HG03108 (cell line): ENCODE measurements at regions not wholly inside any gene's neighbourhood (a gene's known extent, or its start where the extent isn't known, plus 50 kb on each side); places are given as distances from the start of the nearest gene placed in this dataset.
"Not testable (repeated sequence)": the region's sequence is repeated elsewhere in the genome, so short reads cannot be mapped to it uniquely, and the experiment has no call there.

Experiments used
- ATAC-seq: cut with Tn5 transposase; IDR thresholded peaks from one replicate; pipeline ENCODE4 v1.9.1; 2021; ENCODE audit warnings: moderate library complexity; ENCODE audit not compliant: unreplicated experiment

GRCh38 chr3:13140596-13140995 is 67.4 kb upstream of the IQSEC1 start:
- ATAC-seq, result no peak

GRCh38 chr3:13139471-13140065 is 66.3 kb upstream of the IQSEC1 start:
- no peak for ATAC-seq

GRCh38 chr3:13138833-13139145 is 65.6 kb upstream of the IQSEC1 start:
- no peak for ATAC-seq

- no peak for ATAC-seq
Observed at GRCh38 chr3:13137941-13138832, 65.0 kb upstream of the IQSEC1 start.

- not testable (repeated sequence) for ATAC-seq
Observed at GRCh38 chr3:13136848-13137247, 63.6 kb upstream of the IQSEC1 start.

GRCh38 chr3:13136426-13136825 is 63.2 kb upstream of the IQSEC1 start:
- no peak for ATAC-seq

- ATAC-seq, result no peak
Observed at GRCh38 chr3:13135811-13136321, 62.6 kb upstream of the IQSEC1 start.

- no peak for ATAC-seq
Observed at GRCh38 chr3:13135251-13135810, 62.1 kb upstream of the IQSEC1 start.

- ATAC-seq, result no peak
Observed at GRCh38 chr3:13134879-13135206, 61.6 kb upstream of the IQSEC1 start.

- ATAC-seq, result no peak
Observed at GRCh38 chr3:13134166-13134878, 61.1 kb upstream of the IQSEC1 start.

GRCh38 chr3:13133471-13133981 is 60.3 kb upstream of the IQSEC1 start:
- no peak for ATAC-seq

- no peak for ATAC-seq
Observed at GRCh38 chr3:13132731-13133410, 59.6 kb upstream of the IQSEC1 start.

GRCh38 chr3:13132281-13132680 is 59.1 kb upstream of the IQSEC1 start:
- no peak for ATAC-seq

GRCh38 chr3:13130464-13131193 is 57.4 kb upstream of the IQSEC1 start:
- no peak for ATAC-seq

GRCh38 chr3:13125092-13126015 is 52.1 kb upstream of the IQSEC1 start:
- no peak for ATAC-seq

GRCh38 chr3:13124631-13125030 is 51.4 kb upstream of the IQSEC1 start:
- no peak for ATAC-seq

- no peak for ATAC-seq
Observed at GRCh38 chr3:13123765-13124164, 50.5 kb upstream of the IQSEC1 start.

GRCh38 chr3:13123013-13123654 is 49.9 kb upstream of the IQSEC1 start:
- no peak for ATAC-seq
